H1 (cell line): ENCODE measurements at regions not wholly inside any gene's neighbourhood (a gene's known extent, or its start where the extent isn't known, plus 50 kb on each side); places are given as distances from the start of the nearest gene placed in this dataset.

ENCODE experiments used
- CTCF ChIA-PET: fragments of 300-600 bp; sonication (Branson Sonifier 250); formaldehyde crosslinking; loops from one replicate; lab custom pipeline; 2021; ENCODE audit not compliant: partially characterized antibody; lab: Charles Lee
- POLR2A ChIA-PET: fragments of 300-600 bp; sonication (Branson Sonifier 250); formaldehyde crosslinking; loops from one replicate; lab custom pipeline; 2021; ENCODE audit warnings: inconsistent platforms; ENCODE audit not compliant: partially characterized antibody; lab: Charles Lee
- DNase-seq, 2 experiments: peaks; one replicate each; pipeline versions ENCODE4 v3.0.0 to v3.0.0-alpha.2; 2010 to 2022; ENCODE audit warnings: low spot score in 2 of 2, low read depth in 1 of 2, mixed read lengths in 1 of 2
- FAIRE-seq: peaks from 2 replicates; lab custom pipeline; 2011; peaks lifted over from hg19 to GRCh38; lab: Jason Lieb, UNC
- H2AFZ ChIP-seq: 2 replicates; pipeline ENCODE4 v1.8.1; 2012; ENCODE audit warnings: low read length, inconsistent platforms
- H2AK5ac ChIP-seq: 2 replicates; pipeline ENCODE4 v1.6.1; 2013; ENCODE audit warnings: low read depth, low read length
- H2BK120ac ChIP-seq: replicated peaks from 2 replicates; pipeline ENCODE3; 2013; ENCODE audit warnings: low read depth, low read length, inconsistent platforms
- H2BK12ac ChIP-seq: 2 replicates; pipeline ENCODE4 v1.6.1; 2013; ENCODE audit warnings: low read depth, low read length
- H2BK15ac ChIP-seq: 2 replicates; pipeline ENCODE4 v1.6.1; 2013; ENCODE audit warnings: low read length
- H2BK20ac ChIP-seq: 2 replicates; pipeline ENCODE4 v1.6.1; 2013; ENCODE audit warnings: low read length
- H2BK5ac ChIP-seq: 2 replicates; pipeline ENCODE4 v1.6.1; 2013; ENCODE audit warnings: low read depth, low read length
- H3K14ac ChIP-seq: 2 replicates; pipeline ENCODE4 v1.6.1; 2013; ENCODE audit warnings: inconsistent platforms; ENCODE audit not compliant: insufficient read length
- H3K18ac ChIP-seq: 2 replicates; pipeline ENCODE4 v1.6.1; 2013; ENCODE audit warnings: low read length; ENCODE audit errors: extremely low read depth
- H3K23ac ChIP-seq: 2 replicates; pipeline ENCODE4 v1.6.1; 2013; ENCODE audit warnings: inconsistent platforms; ENCODE audit not compliant: insufficient read length
- H3K23me2 ChIP-seq: 2 replicates; pipeline ENCODE4 v1.6.1; 2013; ENCODE audit warnings: low read depth, low read length
- H3K27ac ChIP-seq: 2 replicates; pipeline ENCODE4 v1.6.1; 2011; ENCODE audit warnings: low read depth, low read length, inconsistent platforms
- H3K27me3 ChIP-seq, 4 experiments: replicated peaks in 1 of 4; 1 replicate in 1 of 4; 2 replicates in 3 of 4; pipeline versions ENCODE4 v1.6.1 to v1.8.1; 2011 to 2013; ENCODE audit warnings: low read length in 3 of 4, mild to moderate bottlenecking in 3 of 4, inconsistent platforms in 2 of 4, mixed read lengths in 2 of 4, moderate library complexity in 1 of 4; ENCODE audit not compliant: control insufficient read depth in 3 of 4, insufficient read depth in 3 of 4; ENCODE audit errors: extremely low read depth in 1 of 4
- H3K36me3 ChIP-seq, 4 experiments: 2 replicates each; pipeline versions ENCODE4 v1.6.1 to v1.8.1; 2011 to 2013; ENCODE audit warnings: mild to moderate bottlenecking in 4 of 4, low read length in 3 of 4, moderate library complexity in 2 of 4, control low read depth in 1 of 4, inconsistent platforms in 1 of 4; ENCODE audit not compliant: insufficient read depth in 4 of 4, control insufficient read depth in 2 of 4
- H3K4ac ChIP-seq: replicated peaks from 2 replicates; pipeline ENCODE3; 2013; ENCODE audit warnings: low read length, low read depth, mixed read lengths, inconsistent platforms; ENCODE audit not compliant: insufficient read length
- H3K4me1 ChIP-seq, 4 experiments: replicated peaks in 1 of 4; 1 replicate in 1 of 4; 2 replicates in 3 of 4; pipeline versions ENCODE4 v1.6.1 to v1.8.1; 2011 to 2013; ENCODE audit warnings: low read length in 3 of 4, inconsistent platforms in 2 of 4, mixed read lengths in 1 of 4; ENCODE audit not compliant: insufficient read depth in 4 of 4, control insufficient read depth in 3 of 4
- H3K4me2 ChIP-seq, 2 experiments: 2 replicates each; pipeline versions ENCODE4 v1.6.1 to v1.8.1; 2011 to 2013; ENCODE audit warnings: low read depth in 2 of 2, low read length in 2 of 2, control low read depth in 1 of 2, inconsistent platforms in 1 of 2, mild to moderate bottlenecking in 1 of 2; ENCODE audit not compliant: insufficient read depth in 1 of 2
- H3K4me3 ChIP-seq, 4 experiments: fragments of 200-600, 300-600 bp in 1 of 4; sonication (generic), shearing (Covaris generic), sonication (Bioruptor Twin) in 1 of 4; 2 replicates each; pipeline versions ENCODE4 v1.5.1 to v1.8.1; 2011 to 2016; ENCODE audit warnings: low read length in 4 of 4, low read depth in 3 of 4, control low read depth in 2 of 4, inconsistent platforms in 2 of 4, mild to moderate bottlenecking in 2 of 4, mixed read lengths in 1 of 4, moderate library complexity in 1 of 4; ENCODE audit not compliant: insufficient read depth in 2 of 4; ENCODE audit errors: extremely low read depth in 1 of 4
- H3K56ac ChIP-seq: replicated peaks from 2 replicates; pipeline ENCODE3; 2013; ENCODE audit warnings: low read depth, mild to moderate bottlenecking, mixed read lengths, low read length, inconsistent platforms; ENCODE audit not compliant: insufficient read length
- H3K79me1 ChIP-seq: 2 replicates; pipeline ENCODE4 v1.6.1; 2013; ENCODE audit warnings: low read depth, low read length, control low read depth
- H3K79me2 ChIP-seq, 2 experiments: 2 replicates each; pipeline versions ENCODE4 v1.6.1 to v1.8.1; 2012 to 2013; ENCODE audit warnings: low read length in 2 of 2, mild to moderate bottlenecking in 2 of 2, inconsistent platforms in 1 of 2; ENCODE audit not compliant: insufficient read depth in 2 of 2, control insufficient read depth in 1 of 2
- H3K9ac ChIP-seq, 4 experiments: replicated peaks in 1 of 4; 1 replicate in 1 of 4; 2 replicates in 3 of 4; pipeline versions ENCODE4 v1.6.1 to v1.8.1; 2011 to 2013; ENCODE audit warnings: low read depth in 3 of 4, low read length in 3 of 4, control low read depth in 2 of 4, mild to moderate bottlenecking in 2 of 4, moderate library complexity in 2 of 4, inconsistent platforms in 1 of 4; ENCODE audit errors: extremely low read depth in 1 of 4
- H3K9me3 ChIP-seq, 2 experiments: 2 replicates each; pipeline versions ENCODE4 v1.6.1 to v1.8.1; 2012 to 2013; ENCODE audit warnings: mild to moderate bottlenecking in 2 of 2, moderate library complexity in 2 of 2, control low read depth in 1 of 2, inconsistent platforms in 1 of 2, low read depth in 1 of 2, low read length in 1 of 2, mixed read lengths in 1 of 2; ENCODE audit not compliant: insufficient read depth in 2 of 2
- H4K20me1 ChIP-seq, 2 experiments: replicated peaks in 1 of 2; 2 replicates each; pipeline versions ENCODE3 to v1.8.1; 2011 to 2013; ENCODE audit warnings: inconsistent platforms in 2 of 2, low read length in 2 of 2, mild to moderate bottlenecking in 1 of 2; ENCODE audit not compliant: insufficient read depth in 2 of 2, control insufficient read depth in 1 of 2
- H4K5ac ChIP-seq: 2 replicates; pipeline ENCODE4 v1.6.1; 2013; ENCODE audit warnings: low read length, low read depth, mixed read lengths, inconsistent platforms; ENCODE audit not compliant: insufficient read length
- H4K8ac ChIP-seq: 2 replicates; pipeline ENCODE4 v1.8.0; 2013; ENCODE audit warnings: mild to moderate bottlenecking, moderate library complexity, low read length, inconsistent platforms; ENCODE audit not compliant: insufficient read depth; ENCODE audit errors: extremely low read depth
- H4K91ac ChIP-seq: replicated peaks from 2 replicates; pipeline ENCODE3; 2013; ENCODE audit warnings: low read length, mixed read lengths, inconsistent platforms; ENCODE audit not compliant: insufficient read length
- CHD2 ChIP-seq: IDR thresholded peaks from 2 replicates; pipeline ENCODE4 v1.6.1; 2012; ENCODE audit warnings: low read length, improper control_type of control experiment
- CTBP2 ChIP-seq: IDR thresholded peaks from 2 replicates; pipeline ENCODE4 v1.7.0; 2011; ENCODE audit warnings: borderline replicate concordance, mild to moderate bottlenecking, moderate library complexity, mixed read lengths, low read length; ENCODE audit not compliant: insufficient read depth, insufficient read length
- EP300 ChIP-seq, 2 experiments: IDR thresholded peaks; 1 replicate in 1 of 2; 2 replicates in 1 of 2; pipeline ENCODE4 v1.6.1; 2011 to 2012; ENCODE audit warnings: low read depth in 2 of 2, low read length in 2 of 2, mild to moderate bottlenecking in 2 of 2, borderline replicate concordance in 1 of 2, inconsistent platforms in 1 of 2, moderate library complexity in 1 of 2
- HDAC2 ChIP-seq, 2 experiments: fragments of 300-600 bp in 1 of 2; sonication (generic) in 1 of 2; IDR thresholded peaks; 2 replicates each; pipeline ENCODE4 v1.6.1; 2011 to 2012; ENCODE audit warnings: low read depth in 2 of 2, low read length in 2 of 2, mild to moderate bottlenecking in 2 of 2, moderate library complexity in 2 of 2, borderline replicate concordance in 1 of 2, inconsistent platforms in 1 of 2
- KDM5A ChIP-seq: fragments of 200-600 bp; IDR thresholded peaks from 2 replicates; pipeline ENCODE4 v1.7.1; 2012; ENCODE audit warnings: mild to moderate bottlenecking, low read length, inconsistent platforms, mixed read lengths
- RBBP5 ChIP-seq: IDR thresholded peaks from 2 replicates; pipeline ENCODE4 v1.7.1; 2012; ENCODE audit warnings: low read depth, mild to moderate bottlenecking, inconsistent platforms, low read length, moderate library complexity, borderline replicate concordance
- RXRA ChIP-seq: IDR thresholded peaks from 2 replicates; pipeline ENCODE4 v1.6.1; 2011; ENCODE audit warnings: low read depth, mild to moderate bottlenecking, low read length, moderate library complexity; ENCODE audit not compliant: insufficient read depth
- SIN3A ChIP-seq, 2 experiments: IDR thresholded peaks in 1 of 2; conservative IDR thresholded peaks in 1 of 2; 2 replicates each; pipeline ENCODE4 v1.6.1; 2011 to 2012; ENCODE audit warnings: low read length in 2 of 2, improper control_type of control experiment in 1 of 2, low read depth in 1 of 2, mild to moderate bottlenecking in 1 of 2
- SP2 ChIP-seq: IDR thresholded peaks from 2 replicates; pipeline ENCODE4 v1.6.1; 2012; ENCODE audit warnings: mild to moderate bottlenecking, low read length, inconsistent platforms
- SP4 ChIP-seq: IDR thresholded peaks from 2 replicates; pipeline ENCODE4 v1.6.1; 2012; ENCODE audit warnings: low read length, inconsistent platforms
- TBP ChIP-seq: IDR thresholded peaks from 2 replicates; pipeline ENCODE4 v1.6.1; 2011; ENCODE audit warnings: low read depth, low read length, improper control_type of control experiment
- TCF12 ChIP-seq: IDR thresholded peaks from 2 replicates; pipeline ENCODE4 v1.6.1; 2011; ENCODE audit warnings: low read depth, mild to moderate bottlenecking, low read length
- YY1 ChIP-seq: IDR thresholded peaks from 2 replicates; pipeline ENCODE4 v1.6.1; 2011; ENCODE audit warnings: low read depth, mild to moderate bottlenecking, low read length
- WGBS, 2 experiments: shearing (Covaris generic) in 1 of 2; methylation state at CpG; one replicate each; pipeline versions ENCODE4 v1.1.6 to v1.1.7; 2013 to 2015; ENCODE audit warnings: low lambda C conversion rate in 2 of 2, mixed read lengths in 2 of 2, inconsistent platforms in 1 of 2, low coverage in 1 of 2, missing lambda C conversion rate in 1 of 2; ENCODE audit not compliant: insufficient replicate concordance in 2 of 2, insufficient coverage in 1 of 2, insufficient read length in 1 of 2; ENCODE audit errors: extremely low coverage in 1 of 2, missing lambda C conversion rate in 1 of 2; 5-methylcytosine and 5-hydroxymethylcytosine counted together

- H3K4me1 ChIP-seq: no peaks in the 10 kb centered on the region
- no peak overlapping the region for H2BK15ac ChIP-seq
- H3K23me2 ChIP-seq: no peaks in the 10 kb centered on the region
- H4K8ac ChIP-seq: no peak overlapping the region
- no peak overlapping the region for H2AFZ ChIP-seq
- no peak overlapping the region for H3K56ac ChIP-seq
- ChIA-PET CTCF (no interaction called here), POLR2A (no interaction called here)
- no peak overlapping the region for H2AK5ac ChIP-seq
- no peak overlapping the region for H3K23ac ChIP-seq
- H3K9me3 ChIP-seq: peaks cover 3% of the 10 kb centered on the region in 2 experiments; a peak in 1 of 4 replicates
- no peak overlapping the region for H2BK12ac ChIP-seq
- no peak overlapping the region for H4K5ac ChIP-seq
- H4K91ac ChIP-seq: no peak overlapping the region
- H3K79me1 ChIP-seq: no peaks in the 10 kb centered on the region
- no peaks in the 10 kb centered on the region for H4K20me1 ChIP-seq
- no peaks in the 10 kb centered on the region for H3K27me3 ChIP-seq
- H3K14ac ChIP-seq: no peak overlapping the region
- no peak overlapping the region for H3K18ac ChIP-seq
- FAIRE-seq (no peak), DNase-seq (no peak)
- H2BK20ac ChIP-seq: no peak overlapping the region
- no peak overlapping the region for H3K4ac ChIP-seq
- H3K4me2 ChIP-seq: no peak overlapping the region
- no peaks in the 10 kb centered on the region for H3K36me3 ChIP-seq
- no peak overlapping the region for H2BK120ac ChIP-seq
- no peak overlapping the region for H3K27ac ChIP-seq
- H2BK5ac ChIP-seq: no peak overlapping the region
- H3K4me3 ChIP-seq: no peak overlapping the region
- no peaks in the 10 kb centered on the region for H3K79me2 ChIP-seq
- no peak overlapping the region for H3K9ac ChIP-seq
- 93% methylated on average over 1 of the region's 1 CpG; no CpG with 5 or more reads in 1 of the 2 experiments for WGBS, 2 experiments
- TF ChIP-seq RXRA (no peak), SIN3A (conservative IDR thresholded peaks at IDR 0.05 in 1 of 2, IDR thresholded peaks at IDR 0.05 in 1 of 2; ENCODE audit: low read depth in 1 of 2, low read length in 2 of 2) (no peak), RBBP5 (no peak), HDAC2 (IDR thresholded peaks at IDR 0.05; ENCODE audit: borderline replicate concordance in 1 of 2, low read depth in 2 of 2, low read length in 2 of 2) (no peak), TBP (no peak), CTBP2 (no peak), CHD2 (no peak), YY1 (no peak), SP2 (no peak), TCF12 (no peak), SP4 (no peak), KDM5A (no peak), EP300 (IDR thresholded peaks at IDR 0.05; ENCODE audit: borderline replicate concordance in 1 of 2, low read depth in 2 of 2, low read length in 2 of 2) (no peak)
Observed at GRCh38 chr3:148457886-148458285, 239.8 kb upstream of the AGTR1 start.
